ENCODE measurements at regions not wholly inside any gene's neighbourhood (a gene's known extent, or its start where the extent isn't known, plus 50 kb on each side); places are given as distances from the start of the nearest gene placed in this dataset.

GRCh38 chr20:11031300-11031699 lies 357.5 kb upstream of the JAG1 start:
- no peak overlapping the region for H3K4me3 Mint-ChIP-seq
- H3K27me3 Mint-ChIP-seq: no peaks in the 10 kb centered on the region
- CTCF ChIA-PET: no interaction called here
- no peaks in the 10 kb centered on the region for H3K4me1 Mint-ChIP-seq
- H3K9me3 Mint-ChIP-seq: peaks cover 10% of the 10 kb centered on the region
- H3K27ac Mint-ChIP-seq: no peak overlapping the region
- H3K36me3 Mint-ChIP-seq: no peaks in the 10 kb centered on the region
- DNase-seq: no peak

- H3K27me3 Mint-ChIP-seq: no peaks in the 10 kb centered on the region
- no peak for DNase-seq
- H3K9me3 Mint-ChIP-seq: peaks cover 11% of the 10 kb centered on the region
- CTCF ChIA-PET: interaction anchor here (0.7 kb wide), 1 partner anchor 501 kb away, joined by 3 read pairs; no protein-coding TSS in a partner anchor
- no peak overlapping the region for H3K27ac Mint-ChIP-seq
- H3K36me3 Mint-ChIP-seq: no peaks in the 10 kb centered on the region
- no peaks in the 10 kb centered on the region for H3K4me1 Mint-ChIP-seq
- no peak overlapping the region for H3K4me3 Mint-ChIP-seq
These were observed 358.8 kb upstream of the JAG1 start for GRCh38 chr20:11032611-11033010.

- Mint-ChIP-seq H3K27ac (no peak overlapping the region), H3K4me3 (no peak overlapping the region), H3K27me3 (no peaks in the 10 kb centered on the region), H3K4me1 (no peaks in the 10 kb centered on the region), H3K9me3 (peaks cover 11% of the 10 kb centered on the region), H3K36me3 (no peaks in the 10 kb centered on the region)
- no peak for DNase-seq
- CTCF ChIA-PET: no interaction called here
These were observed 360.2 kb upstream of the JAG1 start for GRCh38 chr20:11034025-11034424.

- no peak overlapping the region for H3K4me3 Mint-ChIP-seq
- DNase-seq: no peak
- CTCF ChIA-PET: no interaction called here
- H3K9me3 Mint-ChIP-seq: peaks cover 11% of the 10 kb centered on the region
- H3K4me1 Mint-ChIP-seq: no peaks in the 10 kb centered on the region
- H3K27ac Mint-ChIP-seq: no peak overlapping the region
- H3K36me3 Mint-ChIP-seq: no peaks in the 10 kb centered on the region
- no peaks in the 10 kb centered on the region for H3K27me3 Mint-ChIP-seq
These were observed 361.4 kb upstream of the JAG1 start for GRCh38 chr20:11035211-11035610.

GRCh38 chr20:11041396-11041795 lies 367.6 kb upstream of the JAG1 start:
- Mint-ChIP-seq H3K4me3 (no peak overlapping the region), H3K9me3 (peaks cover 3% of the 10 kb centered on the region), H3K27me3 (no peaks in the 10 kb centered on the region), H3K4me1 (no peaks in the 10 kb centered on the region), H3K27ac (no peak overlapping the region), H3K36me3 (no peaks in the 10 kb centered on the region)
- CTCF ChIA-PET: no interaction called here
- DNase-seq: no peak

GRCh38 chr20:11043001-11043400 lies 369.2 kb upstream of the JAG1 start:
- H3K27me3 Mint-ChIP-seq: no peaks in the 10 kb centered on the region
- DNase-seq: no peak
- CTCF ChIA-PET: no interaction called here
- H3K27ac Mint-ChIP-seq: no peak overlapping the region
- H3K4me3 Mint-ChIP-seq: no peak overlapping the region
- no peaks in the 10 kb centered on the region for H3K36me3 Mint-ChIP-seq
- H3K4me1 Mint-ChIP-seq: no peaks in the 10 kb centered on the region
- no peaks in the 10 kb centered on the region for H3K9me3 Mint-ChIP-seq

- no peaks in the 10 kb centered on the region for H3K4me1 Mint-ChIP-seq
- CTCF ChIA-PET: interaction anchor here (0.6 kb wide), 1 partner anchor 16 kb away, joined by 3 read pairs; no protein-coding TSS in a partner anchor
These were observed 370.8 kb upstream of the JAG1 start for GRCh38 chr20:11044561-11044960.

GRCh38 chr20:11045412-11046175 lies 371.8 kb upstream of the JAG1 start:
- Mint-ChIP-seq H3K9me3 (no peaks in the 10 kb centered on the region), H3K36me3 (no peaks in the 10 kb centered on the region), H3K4me1 (no peaks in the 10 kb centered on the region), H3K27ac (no peak overlapping the region), H3K27me3 (no peaks in the 10 kb centered on the region), H3K4me3 (no peak overlapping the region)
- no peak for DNase-seq
- CTCF ChIA-PET: no interaction called here

More at GRCh38 chr20:11044561-11044960, 370.8 kb upstream of the JAG1 start:
- Mint-ChIP-seq H3K36me3 (no peaks in the 10 kb centered on the region), H3K4me3 (no peak overlapping the region), H3K27me3 (no peaks in the 10 kb centered on the region), H3K27ac (no peak overlapping the region), H3K9me3 (no peaks in the 10 kb centered on the region)
- DNase-seq: no peak

GRCh38 chr20:11047559-11047958 lies 373.8 kb upstream of the JAG1 start:
- CTCF ChIA-PET: no interaction called here
- DNase-seq: no peak
- no peak overlapping the region for H3K27ac Mint-ChIP-seq
- no peaks in the 10 kb centered on the region for H3K36me3 Mint-ChIP-seq
- no peak overlapping the region for H3K4me3 Mint-ChIP-seq
- no peaks in the 10 kb centered on the region for H3K9me3 Mint-ChIP-seq
- H3K27me3 Mint-ChIP-seq: no peaks in the 10 kb centered on the region
- no peaks in the 10 kb centered on the region for H3K4me1 Mint-ChIP-seq

GRCh38 chr20:11048739-11049138 lies 374.9 kb upstream of the JAG1 start:
- DNase-seq: no peak
- Mint-ChIP-seq H3K4me3 (no peak overlapping the region), H3K27ac (no peak overlapping the region), H3K4me1 (no peaks in the 10 kb centered on the region), H3K9me3 (no peaks in the 10 kb centered on the region), H3K27me3 (no peaks in the 10 kb centered on the region), H3K36me3 (no peaks in the 10 kb centered on the region)
- CTCF ChIA-PET: no interaction called here

- Mint-ChIP-seq H3K36me3 (no peaks in the 10 kb centered on the region), H3K27ac (no peak overlapping the region), H3K4me3 (no peak overlapping the region), H3K9me3 (no peaks in the 10 kb centered on the region), H3K4me1 (no peaks in the 10 kb centered on the region), H3K27me3 (no peaks in the 10 kb centered on the region)
- no peak for DNase-seq
- CTCF ChIA-PET: no interaction called here
These were observed 376.6 kb upstream of the JAG1 start for GRCh38 chr20:11050350-11050749.

- CTCF ChIA-PET: no interaction called here
- H3K36me3 Mint-ChIP-seq: no peaks in the 10 kb centered on the region
- H3K4me3 Mint-ChIP-seq: no peak overlapping the region
- no peaks in the 10 kb centered on the region for H3K4me1 Mint-ChIP-seq
- H3K27ac Mint-ChIP-seq: no peak overlapping the region
- H3K9me3 Mint-ChIP-seq: no peaks in the 10 kb centered on the region
- DNase-seq: no peak
- no peaks in the 10 kb centered on the region for H3K27me3 Mint-ChIP-seq
These were observed 377.3 kb upstream of the JAG1 start for GRCh38 chr20:11051136-11051535.

- Mint-ChIP-seq H3K27me3 (no peaks in the 10 kb centered on the region), H3K36me3 (no peaks in the 10 kb centered on the region), H3K4me1 (no peaks in the 10 kb centered on the region), H3K27ac (no peak overlapping the region), H3K4me3 (no peak overlapping the region), H3K9me3 (peaks cover 4% of the 10 kb centered on the region)
- DNase-seq: no peak
- CTCF ChIA-PET: no interaction called here
These were observed 379.5 kb upstream of the JAG1 start for GRCh38 chr20:11053310-11053709.

- CTCF ChIA-PET: no interaction called here
- DNase-seq: no peak
- Mint-ChIP-seq H3K36me3 (no peaks in the 10 kb centered on the region), H3K27me3 (no peaks in the 10 kb centered on the region), H3K9me3 (peaks cover 4% of the 10 kb centered on the region), H3K4me1 (no peaks in the 10 kb centered on the region), H3K4me3 (no peak overlapping the region), H3K27ac (no peak overlapping the region)
These were observed 380.6 kb upstream of the JAG1 start for GRCh38 chr20:11054266-11054993.

GRCh38 chr20:11056414-11056813 lies 382.6 kb upstream of the JAG1 start:
- Mint-ChIP-seq H3K9me3 (peaks cover 4% of the 10 kb centered on the region), H3K27ac (no peak overlapping the region), H3K4me1 (no peaks in the 10 kb centered on the region), H3K27me3 (no peaks in the 10 kb centered on the region), H3K36me3 (no peaks in the 10 kb centered on the region), H3K4me3 (no peak overlapping the region)
- CTCF ChIA-PET: no interaction called here
- DNase-seq: no peak
